HCT116 (cell line): ENCODE measurements at regions not wholly inside any gene's neighbourhood (a gene's known extent, or its start where the extent isn't known, plus 50 kb on each side); places are given as distances from the start of the nearest gene placed in this dataset.

Source experiments
- ATAC-seq: fragments of 200-7000 bp; cut with Tn5 transposase; 2 replicates; pipeline ENCODE4 v1.9.1; 2020; ENCODE audit warnings: mild to moderate bottlenecking, moderate library complexity
- BruUV-seq: library from RNA; stranded (reverse); fragments of 400-500 nt; replicated peaks from 2 replicates; lab custom pipeline; 2021; lab: Mats Ljungman, UMichigan
- CTCF ChIA-PET: fragments of 300-600 bp; sonication (Branson Sonifier 250); formaldehyde crosslinking; loops from one replicate; lab custom pipeline; 2021; ENCODE audit warnings: antibody characterized with exemption; lab: Charles Lee
- POLR2A ChIA-PET: fragments of 300-600, 350-600 bp; sonication (Branson Sonifier 250); formaldehyde crosslinking; loops from one replicate; lab custom pipeline; 2021; ENCODE audit warnings: antibody characterized with exemption; lab: Charles Lee
- RAD21 ChIA-PET, 2 experiments: fragments of 300-600 bp; sonication (Branson Sonifier 250); formaldehyde crosslinking; loops; one replicate each; lab custom pipeline; 2023; ENCODE audit warnings: low total read pairs in 2 of 2; ENCODE audit not compliant: uncharacterized antibody in 2 of 2, unreplicated experiment in 2 of 2, low non-redundant PET in 1 of 2; lab: Charles Lee
- DNase-seq: peaks from one replicate; pipeline ENCODE4 v3.0.0-alpha.2; 2010; ENCODE audit warnings: low read depth, low spot score
- H2AFZ ChIP-seq: fragments of 200-600 bp; shearing (Covaris generic), sonication (generic); 2 replicates; pipeline ENCODE4 v1.6.1; 2017; ENCODE audit warnings: low read depth, mixed run types, mixed read lengths, antibody characterized with exemption, low read length; ENCODE audit not compliant: poor library complexity, severe bottlenecking
- H3K27ac ChIP-seq: 2 replicates; pipeline ENCODE4 v1.5.1; 2012; ENCODE audit warnings: low read depth, low read length
- H3K27me3 ChIP-seq: fragments of 200-600 bp; sonication (generic); 2 replicates; pipeline ENCODE4 v1.6.1; 2016; ENCODE audit warnings: mixed run types, low read length, mixed read lengths; ENCODE audit not compliant: insufficient read depth
- H3K36me3 ChIP-seq, 2 experiments: fragments of 200-500 bp in 1 of 2; fragments of 200-600 bp in 1 of 2; sonication (Bioruptor generic) in 1 of 2; sonication (generic) in 1 of 2; 2 replicates each; pipeline versions ENCODE4 v1.5.1 to v1.6.1; 2014 to 2016; ENCODE audit warnings: low read length in 2 of 2, inconsistent platforms in 1 of 2, mixed read lengths in 1 of 2, mixed run types in 1 of 2; ENCODE audit not compliant: insufficient read depth in 2 of 2, control insufficient read depth in 1 of 2
- H3K4me1 ChIP-seq, 2 experiments: fragments of 200-600 bp in 1 of 2; sonication (generic) in 1 of 2; 2 replicates each; pipeline versions ENCODE4 v1.5.1 to v1.6.1; 2012 to 2017; ENCODE audit warnings: low read length in 2 of 2, inconsistent platforms in 1 of 2, mild to moderate bottlenecking in 1 of 2, mixed read lengths in 1 of 2, mixed run types in 1 of 2, moderate library complexity in 1 of 2; ENCODE audit not compliant: insufficient read depth in 2 of 2, control insufficient read depth in 1 of 2
- H3K4me2 ChIP-seq: fragments of 200-600 bp; sonication (generic); 2 replicates; pipeline ENCODE4 v1.6.1; 2017; ENCODE audit warnings: mixed run types, low read length, mixed read lengths
- H3K4me3 ChIP-seq, 2 experiments: fragments of 200-600 bp in 1 of 2; sonication (generic) in 1 of 2; replicated peaks in 1 of 2; 2 replicates each; pipeline ENCODE4 v1.5.1; 2011 to 2016; ENCODE audit warnings: low read length in 2 of 2, control low read depth in 1 of 2, low read depth in 1 of 2, mild to moderate bottlenecking in 1 of 2, mixed read lengths in 1 of 2, mixed run types in 1 of 2
- H3K79me2 ChIP-seq: fragments of 200-600 bp; sonication (generic); 2 replicates; pipeline ENCODE4 v1.6.1; 2017; ENCODE audit warnings: mild to moderate bottlenecking, mixed run types, low read length, moderate library complexity, mixed read lengths; ENCODE audit not compliant: insufficient read depth
- H3K9ac ChIP-seq: fragments of 200-600 bp; sonication (generic); 2 replicates; pipeline ENCODE4 v1.6.1; 2016; ENCODE audit warnings: low read length, mixed read lengths
- H3K9me2 ChIP-seq: fragments of 200-600 bp; sonication (generic), shearing (Covaris generic); 2 replicates; pipeline ENCODE4 v1.6.1; 2017; ENCODE audit warnings: mixed run types, mild to moderate bottlenecking, moderate library complexity; ENCODE audit not compliant: insufficient read depth
- H3K9me3 ChIP-seq, 2 experiments: fragments of 200-500 bp in 1 of 2; fragments of 200-600 bp in 1 of 2; sonication (Bioruptor generic) in 1 of 2; sonication (generic) in 1 of 2; 2 replicates each; pipeline ENCODE4 v1.6.1; 2014 to 2017; ENCODE audit warnings: low read length in 2 of 2, mixed read lengths in 2 of 2, inconsistent platforms in 1 of 2, low read depth in 1 of 2, mild to moderate bottlenecking in 1 of 2, mixed run types in 1 of 2, moderate library complexity in 1 of 2; ENCODE audit not compliant: control insufficient read depth in 1 of 2, insufficient read depth in 1 of 2
- H4K20me1 ChIP-seq: fragments of 200-600 bp; sonication (generic), shearing (Covaris generic); 2 replicates; pipeline ENCODE4 v1.6.1; 2017; ENCODE audit warnings: mixed run types, mild to moderate bottlenecking, moderate library complexity; ENCODE audit not compliant: insufficient read depth
- ATF3 ChIP-seq: IDR thresholded peaks from 2 replicates; pipeline ENCODE4 v1.6.1; 2012
- CBX3 ChIP-seq: IDR thresholded peaks from 2 replicates; pipeline ENCODE4 v1.6.1; 2012; ENCODE audit warnings: low read depth
- CEBPB ChIP-seq: IDR thresholded peaks from 2 replicates; pipeline ENCODE4 v1.6.1; 2012; ENCODE audit warnings: low read depth
- EGR1 ChIP-seq: IDR thresholded peaks from 2 replicates; pipeline ENCODE4 v1.6.1; 2012; ENCODE audit warnings: low read depth
- EZH2 ChIP-seq: fragments of 200-600 bp; sonication (generic); IDR thresholded peaks from 2 replicates; pipeline ENCODE4 v1.6.1; 2017; ENCODE audit warnings: antibody characterized with exemption, mixed run types
- EZH2phosphoT487 ChIP-seq: fragments of 200-600 bp; IDR thresholded peaks from 2 replicates; pipeline ENCODE4 v1.6.1; 2018; ENCODE audit warnings: antibody characterized with exemption, borderline replicate concordance
- FOSL1 ChIP-seq: IDR thresholded peaks from 2 replicates; pipeline ENCODE4 v1.6.1; 2012; ENCODE audit warnings: low read depth
- JUND ChIP-seq: IDR thresholded peaks from 2 replicates; pipeline ENCODE4 v1.6.1; 2012
- POLR2AphosphoS5 ChIP-seq: IDR thresholded peaks from 2 replicates; pipeline ENCODE4 v1.6.1; 2011; ENCODE audit warnings: mild to moderate bottlenecking, low read depth, low read length, moderate library complexity
- RAD21 ChIP-seq: IDR thresholded peaks from 2 replicates; pipeline ENCODE4 v1.6.1; 2012; ENCODE audit warnings: low read depth, mild to moderate bottlenecking
- SIN3A ChIP-seq: IDR thresholded peaks from 2 replicates; pipeline ENCODE4 v1.6.1; 2012; ENCODE audit warnings: low read depth
- SRF ChIP-seq: IDR thresholded peaks from 2 replicates; pipeline ENCODE4 v1.6.1; 2012; ENCODE audit warnings: low read depth
- TCF7L2 ChIP-seq: IDR thresholded peaks from 2 replicates; pipeline ENCODE4 v1.7.0; 2011; ENCODE audit warnings: borderline replicate concordance, inconsistent platforms; ENCODE audit not compliant: insufficient read depth, insufficient read length; ENCODE audit errors: extremely low read depth
- YY1 ChIP-seq: IDR thresholded peaks from 2 replicates; pipeline ENCODE4 v1.6.1; 2011; ENCODE audit warnings: low read length, low read depth, moderate library complexity, mild to moderate bottlenecking; ENCODE audit not compliant: insufficient replicate concordance; ENCODE audit errors: extremely low read depth
- ZBTB33 ChIP-seq: IDR thresholded peaks from 2 replicates; pipeline ENCODE4 v1.6.1; 2011; ENCODE audit warnings: mild to moderate bottlenecking, low read length, moderate library complexity; ENCODE audit not compliant: insufficient replicate concordance; ENCODE audit errors: extremely low read depth
- ZFX ChIP-seq: fragments of 450-650 bp; IDR thresholded peaks from 2 replicates; pipeline ENCODE4 v1.6.1; 2017
- intact Hi-C: fragments of 100-400 bp; cut with micrococcal nuclease; formaldehyde crosslinking; loops from 2 replicates; pipeline ENCODE4 v1.10.0; 2022
- TF ChIP-seq, protein P1 (sequence below): IDR thresholded peaks from 2 replicates; pipeline ENCODE4 v1.6.1; 2012
- TF ChIP-seq, protein P2 (sequence below), 3 experiments: fragments of 200-600 bp in 1 of 3; sonication (generic) in 1 of 3; IDR thresholded peaks in 2 of 3; conservative IDR thresholded peaks in 1 of 3; 2 replicates each; pipeline ENCODE4 v1.5.1; 2012 to 2017; ENCODE audit warnings: low read depth in 2 of 3, low read length in 2 of 3, antibody characterized with exemption in 1 of 3, borderline replicate concordance in 1 of 3, control low read depth in 1 of 3, mild to moderate bottlenecking in 1 of 3, mixed read lengths in 1 of 3, mixed run types in 1 of 3, moderate library complexity in 1 of 3; ENCODE audit not compliant: insufficient read depth in 1 of 3

- ATAC-seq (no peak), DNase-seq (no peak)
- Histone ChIP-seq H3K27ac (no peak overlapping the region), H2AFZ (no peak overlapping the region), H3K79me2 (no peaks in the 10 kb centered on the region), H3K4me1 (no peaks in the 10 kb centered on the region), H3K27me3 (no peaks in the 10 kb centered on the region), H3K4me2 (no peak overlapping the region), H3K9me2 (no peaks in the 10 kb centered on the region), H3K9me3 (no peaks in the 10 kb centered on the region), H4K20me1 (no peaks in the 10 kb centered on the region), H3K9ac (no peak overlapping the region), H3K36me3 (no peaks in the 10 kb centered on the region), H3K4me3 (no peak overlapping the region)
- no TSS peak for BruUV-seq
- ChIA-PET POLR2A (no interaction called here), RAD21 (no interaction called here), CTCF (no interaction called here)
- intact Hi-C loops: no loop called here
- TF ChIP-seq EGR1 (no peak), CBX3 (no peak), EZH2phosphoT487 (no peak), SIN3A (no peak), CEBPB (no peak), TCF7L2 (no peak), RAD21 (no peak)
- TF ChIP-seq, protein P1, sequence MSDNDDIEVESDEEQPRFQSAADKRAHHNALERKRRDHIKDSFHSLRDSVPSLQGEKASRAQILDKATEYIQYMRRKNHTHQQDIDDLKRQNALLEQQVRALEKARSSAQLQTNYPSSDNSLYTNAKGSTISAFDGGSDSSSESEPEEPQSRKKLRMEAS: no peak
Observed at GRCh38 chr2:212665948-212666347, 127.3 kb upstream of the ERBB4 start.

DNA sequence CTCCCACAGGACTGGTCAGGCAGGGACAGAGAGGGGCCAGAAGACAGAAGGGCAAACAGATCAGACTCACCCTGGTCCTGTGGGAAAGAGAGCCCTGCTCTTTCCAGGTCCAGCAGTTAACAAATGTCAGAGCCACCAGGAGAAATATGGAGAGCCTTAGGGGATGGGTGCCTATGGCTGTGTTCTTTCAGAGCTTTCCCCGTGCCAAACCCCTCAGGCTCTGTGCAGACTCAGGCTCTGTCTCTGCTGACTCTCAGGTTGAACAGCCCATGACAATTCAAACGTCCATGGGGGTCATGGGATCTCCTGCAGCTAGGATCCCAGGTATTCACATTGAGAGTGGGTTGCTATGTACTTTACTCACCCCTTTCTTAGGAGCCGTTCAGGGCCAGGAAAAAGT is 120.8 kb upstream of the ERBB4 start:
- Histone ChIP-seq H3K9me3 (no peaks in the 10 kb centered on the region), H3K9ac (no peak overlapping the region), H2AFZ (no peak overlapping the region), H3K4me2 (no peak overlapping the region), H3K27ac (no peak overlapping the region), H3K4me1 (no peaks in the 10 kb centered on the region), H3K4me3 (no peak overlapping the region), H4K20me1 (no peaks in the 10 kb centered on the region), H3K36me3 (no peaks in the 10 kb centered on the region), H3K9me2 (no peaks in the 10 kb centered on the region), H3K79me2 (no peaks in the 10 kb centered on the region), H3K27me3 (no peaks in the 10 kb centered on the region)
- intact Hi-C loops: no loop called here
- ChIA-PET RAD21 (no interaction called here), POLR2A (no interaction called here), CTCF (no interaction called here)
- no peak for ATAC-seq
- no peak for DNase-seq
- no TSS peak for BruUV-seq
- TF ChIP-seq ATF3 (no peak), YY1 (no peak), FOSL1 (no peak), CBX3 (no peak), POLR2AphosphoS5 (no peak), ZBTB33 (no peak), JUND (no peak), SRF (no peak), EZH2phosphoT487 (no peak), SIN3A (no peak), ZFX (no peak), EZH2 (no peak)
- TF ChIP-seq, protein P2, sequence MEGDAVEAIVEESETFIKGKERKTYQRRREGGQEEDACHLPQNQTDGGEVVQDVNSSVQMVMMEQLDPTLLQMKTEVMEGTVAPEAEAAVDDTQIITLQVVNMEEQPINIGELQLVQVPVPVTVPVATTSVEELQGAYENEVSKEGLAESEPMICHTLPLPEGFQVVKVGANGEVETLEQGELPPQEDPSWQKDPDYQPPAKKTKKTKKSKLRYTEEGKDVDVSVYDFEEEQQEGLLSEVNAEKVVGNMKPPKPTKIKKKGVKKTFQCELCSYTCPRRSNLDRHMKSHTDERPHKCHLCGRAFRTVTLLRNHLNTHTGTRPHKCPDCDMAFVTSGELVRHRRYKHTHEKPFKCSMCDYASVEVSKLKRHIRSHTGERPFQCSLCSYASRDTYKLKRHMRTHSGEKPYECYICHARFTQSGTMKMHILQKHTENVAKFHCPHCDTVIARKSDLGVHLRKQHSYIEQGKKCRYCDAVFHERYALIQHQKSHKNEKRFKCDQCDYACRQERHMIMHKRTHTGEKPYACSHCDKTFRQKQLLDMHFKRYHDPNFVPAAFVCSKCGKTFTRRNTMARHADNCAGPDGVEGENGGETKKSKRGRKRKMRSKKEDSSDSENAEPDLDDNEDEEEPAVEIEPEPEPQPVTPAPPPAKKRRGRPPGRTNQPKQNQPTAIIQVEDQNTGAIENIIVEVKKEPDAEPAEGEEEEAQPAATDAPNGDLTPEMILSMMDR (IDR thresholded peaks at IDR 0.05 in 2 of 3, conservative IDR thresholded peaks at IDR 0.05 in 1 of 3; ENCODE audit: borderline replicate concordance in 1 of 3, insufficient read depth in 1 of 3, low read depth in 2 of 3, low read length in 2 of 3): no peak
- TF ChIP-seq, protein P1: no peak
